ENCODE measurements at regions not wholly inside any gene's neighbourhood (a gene's known extent, or its start where the extent isn't known, plus 50 kb on each side); places are given as distances from the start of the nearest gene placed in this dataset.

DNA sequence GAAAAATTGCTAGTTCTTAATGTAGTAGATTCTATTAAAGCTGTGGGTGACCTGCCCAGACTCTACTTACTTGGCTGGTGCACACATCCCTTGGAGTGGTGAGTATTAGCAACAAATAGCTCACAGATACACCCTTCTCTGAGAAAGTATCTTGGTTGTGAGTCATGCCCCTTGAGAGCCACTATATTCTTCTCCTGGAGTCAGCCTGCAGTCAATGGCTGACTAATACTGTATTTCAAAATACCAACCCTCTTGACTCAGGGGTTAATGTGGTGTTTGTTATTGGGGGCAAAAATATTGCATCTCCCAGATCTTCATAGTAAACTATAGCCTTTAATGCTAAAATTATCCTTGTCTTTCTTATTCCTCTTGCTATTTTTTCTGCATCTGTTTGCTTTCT, 354.9 kb downstream of the BMPER start:
- H2BK12ac ChIP-seq (ENCODE audit: low read length): no peak overlapping the region
- H3K23ac ChIP-seq (ENCODE audit: low read depth, low read length, poor library complexity): no peak overlapping the region
- H2BK15ac ChIP-seq (ENCODE audit: low read length): no peak overlapping the region
- no peak overlapping the region for H2AFZ ChIP-seq (ENCODE audit: low read length)
- no peak overlapping the region for H3K18ac ChIP-seq (ENCODE audit: low read length)
- no peak overlapping the region for H3K14ac ChIP-seq (ENCODE audit: low read length)
- no peak for DNase-seq (ENCODE audit: low spot score)
- H2BK5ac ChIP-seq (ENCODE audit: low read length): no peak overlapping the region
- no peak overlapping the region for H3K4me2 ChIP-seq (ENCODE audit: insufficient read depth, low read length, poor library complexity, severe bottlenecking)
- H3K79me1 ChIP-seq (ENCODE audit: low read depth, low read length): no peaks in the 10 kb centered on the region
- H3K9me3 ChIP-seq (replicated peaks in 1 of 2; ENCODE audit: control insufficient read depth in 2 of 2, insufficient read depth in 1 of 2, low read depth in 1 of 2, low read length in 2 of 2): no peaks in the 10 kb centered on the region
- no peak overlapping the region for H3K4me3 ChIP-seq (ENCODE audit: low read length in 2 of 2)
- no peaks in the 10 kb centered on the region for H3K4me1 ChIP-seq (ENCODE audit: control insufficient read depth in 2 of 2, insufficient read depth in 1 of 2, low read depth in 1 of 2, low read length in 2 of 2)
- no peaks in the 10 kb centered on the region for H3K36me3 ChIP-seq (replicated peaks in 1 of 2; ENCODE audit: control insufficient read depth in 2 of 2, insufficient read depth in 2 of 2, low read length in 2 of 2)
- no peak overlapping the region for H3K4ac ChIP-seq (ENCODE audit: low read length)
- no peak overlapping the region for H2BK120ac ChIP-seq (ENCODE audit: low read depth, low read length)
- no peak overlapping the region for H3K9ac ChIP-seq (ENCODE audit: low read depth, low read length, poor library complexity)
- H3K27ac ChIP-seq (replicated peaks; ENCODE audit: low read length): no peak overlapping the region
- no peaks in the 10 kb centered on the region for H3K27me3 ChIP-seq (ENCODE audit: control insufficient read depth in 3 of 3, insufficient read depth in 3 of 3, low read depth in 1 of 3, low read length in 3 of 3)
- H4K8ac ChIP-seq (ENCODE audit: low read depth, low read length): no peak overlapping the region
- no peak overlapping the region for H4K91ac ChIP-seq (ENCODE audit: low read depth, low read length, poor library complexity)
- no peak overlapping the region for H2AK5ac ChIP-seq (ENCODE audit: low read depth, low read length)

DNA sequence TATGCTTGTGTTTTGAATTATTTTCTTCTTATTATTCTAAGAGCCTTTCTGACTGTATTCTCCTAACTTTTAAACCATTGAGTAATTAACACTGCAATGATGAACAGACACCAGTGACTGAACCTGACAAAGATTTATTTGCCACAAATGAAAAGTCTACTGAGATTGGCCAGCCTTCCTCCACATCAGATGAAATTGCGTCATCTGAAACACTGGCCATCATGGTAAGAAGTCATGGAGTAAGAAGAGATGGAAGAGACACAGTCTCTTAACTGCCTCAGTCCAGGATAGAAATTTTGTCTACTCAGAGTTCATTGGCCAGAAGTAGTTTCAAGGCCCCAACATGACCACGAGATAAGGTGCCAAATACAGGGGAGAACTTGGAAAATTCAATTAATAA, 357.8 kb downstream of the BMPER start:
- no peak overlapping the region for H2BK15ac ChIP-seq (ENCODE audit: low read length)
- no peak overlapping the region for H3K27ac ChIP-seq (replicated peaks; ENCODE audit: low read length)
- H3K4me2 ChIP-seq (ENCODE audit: insufficient read depth, low read length, poor library complexity, severe bottlenecking): no peak overlapping the region
- H2AK5ac ChIP-seq (ENCODE audit: low read depth, low read length): no peak overlapping the region
- no peak overlapping the region for H3K4ac ChIP-seq (ENCODE audit: low read length)
- no peak overlapping the region for H4K8ac ChIP-seq (ENCODE audit: low read depth, low read length)
- no peak for DNase-seq (ENCODE audit: low spot score)
- no peak overlapping the region for H2BK12ac ChIP-seq (ENCODE audit: low read length)
- H2BK5ac ChIP-seq (ENCODE audit: low read length): no peak overlapping the region
- H3K23ac ChIP-seq (ENCODE audit: low read depth, low read length, poor library complexity): no peak overlapping the region
- H4K91ac ChIP-seq (ENCODE audit: low read depth, low read length, poor library complexity): no peak overlapping the region
- WGBS, 2 donors (ENCODE audit: extremely low coverage in 2 of 2, insufficient read length in 2 of 2, insufficient replicate concordance in 1 of 2): no CpG with 5 or more reads among the region's 2 CpGs
- H3K4me1 ChIP-seq (ENCODE audit: control insufficient read depth in 2 of 2, insufficient read depth in 1 of 2, low read depth in 1 of 2, low read length in 2 of 2): no peaks in the 10 kb centered on the region
- H3K9ac ChIP-seq (ENCODE audit: low read depth, low read length, poor library complexity): no peak overlapping the region
- no peaks in the 10 kb centered on the region for H3K27me3 ChIP-seq (ENCODE audit: control insufficient read depth in 3 of 3, insufficient read depth in 3 of 3, low read depth in 1 of 3, low read length in 3 of 3)
- H3K36me3 ChIP-seq (replicated peaks in 1 of 2; ENCODE audit: control insufficient read depth in 2 of 2, insufficient read depth in 2 of 2, low read length in 2 of 2): no peaks in the 10 kb centered on the region
- no peak overlapping the region for H3K18ac ChIP-seq (ENCODE audit: low read length)
- no peaks in the 10 kb centered on the region for H3K9me3 ChIP-seq (replicated peaks in 1 of 2; ENCODE audit: control insufficient read depth in 2 of 2, insufficient read depth in 1 of 2, low read depth in 1 of 2, low read length in 2 of 2)
- H2AFZ ChIP-seq (ENCODE audit: low read length): no peak overlapping the region
- no peak overlapping the region for H3K14ac ChIP-seq (ENCODE audit: low read length)
- no peak overlapping the region for H2BK120ac ChIP-seq (ENCODE audit: low read depth, low read length)
- no peaks in the 10 kb centered on the region for H3K79me1 ChIP-seq (ENCODE audit: low read depth, low read length)
- H3K4me3 ChIP-seq (ENCODE audit: low read length in 2 of 2): no peak overlapping the region

DNA sequence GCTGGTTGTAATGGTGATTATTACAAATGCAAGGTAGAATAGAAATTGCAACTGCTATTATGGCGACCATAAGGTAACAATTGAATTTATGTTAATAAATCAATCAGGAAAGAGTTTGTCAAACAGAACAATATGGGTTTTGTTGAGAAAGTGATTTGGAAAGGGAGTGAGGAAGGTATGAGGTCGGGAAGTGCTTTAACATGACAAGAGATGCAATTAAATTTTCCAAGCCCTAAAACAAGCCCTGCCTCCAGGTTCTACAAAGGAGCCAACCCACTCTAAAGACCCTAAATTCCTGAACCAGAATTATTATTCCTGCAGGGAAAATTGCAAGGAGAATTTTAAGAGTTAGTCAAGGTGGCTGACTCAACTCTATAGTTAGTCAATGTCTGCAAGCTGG, 363.7 kb downstream of the BMPER start:
- Histone ChIP-seq H3K27ac (replicated peaks; ENCODE audit: low read length) (no peak overlapping the region), H3K36me3 (replicated peaks in 1 of 2; ENCODE audit: control insufficient read depth in 2 of 2, insufficient read depth in 2 of 2, low read length in 2 of 2) (no peaks in the 10 kb centered on the region), H3K9ac (ENCODE audit: low read depth, low read length, poor library complexity) (no peak overlapping the region), H4K91ac (ENCODE audit: low read depth, low read length, poor library complexity) (no peak overlapping the region), H3K23ac (ENCODE audit: low read depth, low read length, poor library complexity) (no peak overlapping the region), H3K4me1 (ENCODE audit: control insufficient read depth in 2 of 2, insufficient read depth in 1 of 2, low read depth in 1 of 2, low read length in 2 of 2) (no peaks in the 10 kb centered on the region), H3K18ac (ENCODE audit: low read length) (no peak overlapping the region), H2BK15ac (ENCODE audit: low read length) (no peak overlapping the region), H2AFZ (ENCODE audit: low read length) (no peak overlapping the region), H2BK5ac (ENCODE audit: low read length) (no peak overlapping the region), H3K4me2 (ENCODE audit: insufficient read depth, low read length, poor library complexity, severe bottlenecking) (no peak overlapping the region), H2BK12ac (ENCODE audit: low read length) (no peak overlapping the region), H3K79me1 (ENCODE audit: low read depth, low read length) (no peaks in the 10 kb centered on the region), H4K8ac (ENCODE audit: low read depth, low read length) (no peak overlapping the region), H3K9me3 (replicated peaks in 1 of 2; ENCODE audit: control insufficient read depth in 2 of 2, insufficient read depth in 1 of 2, low read depth in 1 of 2, low read length in 2 of 2) (no peaks in the 10 kb centered on the region), H3K4me3 (ENCODE audit: low read length in 2 of 2) (no peak overlapping the region), H3K27me3 (ENCODE audit: control insufficient read depth in 3 of 3, insufficient read depth in 3 of 3, low read depth in 1 of 3, low read length in 3 of 3) (no peaks in the 10 kb centered on the region), H3K4ac (ENCODE audit: low read length) (no peak overlapping the region), H2BK120ac (ENCODE audit: low read depth, low read length) (no peak overlapping the region), H3K14ac (ENCODE audit: low read length) (no peak overlapping the region), H2AK5ac (ENCODE audit: low read depth, low read length) (no peak overlapping the region)
- DNase-seq (ENCODE audit: low spot score): no peak
- WGBS, 2 donors (ENCODE audit: extremely low coverage in 2 of 2, insufficient read length in 2 of 2, insufficient replicate concordance in 1 of 2): 100% methylated on average over 1 of the region's 2 CpGs; no CpG with 5 or more reads in 1 of the 2 donors

DNA sequence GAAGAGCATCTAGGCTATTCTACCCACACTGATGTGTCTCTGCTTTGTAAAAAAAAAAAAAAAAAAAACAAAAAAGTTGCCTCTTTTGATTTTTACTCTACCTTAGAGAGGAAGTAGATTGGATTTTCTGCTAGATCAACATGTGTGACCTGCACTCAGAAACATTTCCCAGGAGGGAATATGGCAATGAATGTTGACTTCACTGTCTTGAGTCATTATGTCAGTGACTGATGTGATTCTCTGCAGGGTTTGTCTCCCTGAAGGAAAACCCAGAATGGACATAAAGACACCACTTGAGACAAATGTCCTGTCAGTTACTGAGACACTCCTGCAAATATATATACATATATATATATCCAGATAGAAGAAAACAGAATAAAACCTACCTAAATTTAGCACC, 370.3 kb downstream of the BMPER start:
- Histone ChIP-seq H4K8ac (ENCODE audit: low read depth, low read length) (no peak overlapping the region), H2BK15ac (ENCODE audit: low read length) (no peak overlapping the region), H4K91ac (ENCODE audit: low read depth, low read length, poor library complexity) (no peak overlapping the region), H3K9me3 (replicated peaks in 1 of 2; ENCODE audit: control insufficient read depth in 2 of 2, insufficient read depth in 1 of 2, low read depth in 1 of 2, low read length in 2 of 2) (no peaks in the 10 kb centered on the region), H3K18ac (ENCODE audit: low read length) (no peak overlapping the region), H3K27me3 (ENCODE audit: control insufficient read depth in 3 of 3, insufficient read depth in 3 of 3, low read depth in 1 of 3, low read length in 3 of 3) (no peaks in the 10 kb centered on the region), H3K36me3 (replicated peaks in 1 of 2; ENCODE audit: control insufficient read depth in 2 of 2, insufficient read depth in 2 of 2, low read length in 2 of 2) (no peaks in the 10 kb centered on the region), H3K23ac (ENCODE audit: low read depth, low read length, poor library complexity) (no peak overlapping the region), H2BK5ac (ENCODE audit: low read length) (no peak overlapping the region), H2AFZ (ENCODE audit: low read length) (no peak overlapping the region), H3K9ac (ENCODE audit: low read depth, low read length, poor library complexity) (no peak overlapping the region), H3K79me1 (ENCODE audit: low read depth, low read length) (no peaks in the 10 kb centered on the region), H3K4me3 (ENCODE audit: low read length in 2 of 2) (no peak overlapping the region), H3K14ac (ENCODE audit: low read length) (no peak overlapping the region), H3K4me2 (ENCODE audit: insufficient read depth, low read length, poor library complexity, severe bottlenecking) (no peak overlapping the region), H2AK5ac (ENCODE audit: low read depth, low read length) (no peak overlapping the region), H2BK12ac (ENCODE audit: low read length) (no peak overlapping the region), H3K4ac (ENCODE audit: low read length) (no peak overlapping the region), H3K27ac (replicated peaks; ENCODE audit: low read length) (no peak overlapping the region), H3K4me1 (ENCODE audit: control insufficient read depth in 2 of 2, insufficient read depth in 1 of 2, low read depth in 1 of 2, low read length in 2 of 2) (peaks cover 0 to 3% of the 10 kb centered on the region in 2 donors), H2BK120ac (ENCODE audit: low read depth, low read length) (no peak overlapping the region)
- no peak for DNase-seq (ENCODE audit: low spot score)
